A673 (cell line): ENCODE measurements at regions not wholly inside any gene's neighbourhood (a gene's known extent, or its start where the extent isn't known, plus 50 kb on each side); places are given as distances from the start of the nearest gene placed in this dataset.

Source experiments
- CTCF ChIP-seq: fragments of 300-800, 200-600 bp; sonication (generic); conservative IDR thresholded peaks from 2 replicates; pipeline ENCODE4 v1.5.1; 2017; ENCODE audit warnings: low read depth, mild to moderate bottlenecking, antibody characterized with exemption, low read length, moderate library complexity, mixed read lengths
- EZH2 ChIP-seq: fragments of 200-600 bp; sonication (generic); IDR thresholded peaks from 2 replicates; pipeline ENCODE4 v1.6.1; 2017; ENCODE audit warnings: borderline replicate concordance, low read depth, mild to moderate bottlenecking, mixed read lengths, antibody characterized with exemption, low read length; ENCODE audit not compliant: poor library complexity, severe bottlenecking

DNA sequence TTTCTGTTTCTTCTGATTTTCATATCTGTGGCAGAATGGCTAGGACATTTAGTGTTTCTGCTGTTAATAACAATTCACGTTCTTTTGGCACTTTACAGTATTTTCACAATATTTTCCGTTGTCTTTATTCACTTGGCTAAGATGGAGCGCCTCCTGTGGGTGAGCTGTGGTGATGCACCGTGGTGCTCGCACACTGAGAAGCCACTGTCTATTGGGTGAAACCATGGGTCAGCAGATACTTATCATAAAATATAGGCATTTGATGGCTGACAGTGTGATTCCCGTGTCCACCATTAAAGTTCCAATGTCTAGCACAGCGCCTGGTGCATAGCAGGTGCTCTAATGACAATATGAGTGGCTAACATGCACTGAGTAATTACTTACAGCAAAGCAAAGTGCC lies 141.8 kb downstream of the VRK1 start:
- TF ChIP-seq EZH2 = no peak
- peak; percentile 62 for TF ChIP-seq CTCF
